Activated B cell treated with CpG ODN at 0.5 μM for 24 hours (primary cell): ENCODE measurements at regions not wholly inside any gene's neighbourhood (a gene's known extent, or its start where the extent isn't known, plus 50 kb on each side); places are given as distances from the start of the nearest gene placed in this dataset.

ENCODE experiments used
- ATAC-seq: fragments of 200-7000 bp; cut with Tn5 transposase; one replicate; pipeline ENCODE4 v1.10.0; 2021; ENCODE audit warnings: low read depth, mild to moderate bottlenecking, moderate library complexity
- CTCF ChIA-PET: fragments of 350-600 bp; sonication (Branson Sonifier 250); formaldehyde crosslinking; loops from one replicate; lab custom pipeline; 2021; ENCODE audit warnings: antibody characterized with exemption; lab: Charles Lee
- POLR2A ChIA-PET: fragments of 350-600 bp; sonication (Branson Sonifier 250); formaldehyde crosslinking; loops from one replicate; lab custom pipeline; 2021; ENCODE audit warnings: antibody characterized with exemption; lab: Charles Lee
- DNase-seq: peaks from one replicate; pipeline ENCODE4 v3.0.0; 2022
- H3K27ac Mint-ChIP-seq: one replicate; pipeline ENCODE4 v1.8.0; 2020; ENCODE audit warnings: mixed read lengths
- H3K27me3 Mint-ChIP-seq: one replicate; pipeline ENCODE4 v1.8.0; 2021; ENCODE audit warnings: mixed read lengths
- H3K36me3 Mint-ChIP-seq: one replicate; pipeline ENCODE4 v1.8.0; 2021; ENCODE audit warnings: low read depth, mixed read lengths
- H3K4me1 Mint-ChIP-seq: one replicate; pipeline ENCODE4 v1.8.0; 2021; ENCODE audit warnings: mixed read lengths
- H3K4me3 Mint-ChIP-seq: one replicate; pipeline ENCODE4 v1.8.0; 2020; ENCODE audit warnings: mild to moderate bottlenecking, mixed read lengths
- H3K9me3 Mint-ChIP-seq: one replicate; pipeline ENCODE4 v1.8.0; 2020; ENCODE audit warnings: mixed read lengths
- intact Hi-C: fragments of 100-400 bp; cut with micrococcal nuclease; formaldehyde crosslinking; loops from one replicate; pipeline ENCODE4 v1.15.1; 2024
- TF ChIP-seq, protein P1 (sequence below): fragments of 200-600 bp; IDR thresholded peaks from one replicate; pipeline ENCODE4 v1.8.0; 2022; ENCODE audit warnings: antibody characterized with exemption, mild to moderate bottlenecking

DNA sequence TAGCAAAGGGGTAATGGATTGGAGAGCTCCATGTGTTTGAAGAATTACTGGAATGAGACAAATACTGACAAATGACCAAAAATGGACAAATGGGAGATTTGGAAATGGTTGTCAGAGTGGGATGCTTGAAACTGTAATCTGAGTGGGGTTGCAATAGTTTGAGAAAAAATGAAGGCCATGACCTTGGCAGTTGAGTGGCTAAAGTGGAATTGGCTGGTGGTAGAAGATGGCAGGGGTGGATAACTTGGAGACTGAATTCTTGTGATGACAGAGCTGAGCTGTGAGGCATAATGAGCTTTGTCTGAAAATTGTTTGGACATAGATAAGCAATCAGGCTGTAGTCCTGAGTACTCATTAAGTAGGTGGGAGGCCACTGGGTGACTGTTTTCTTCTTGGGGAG is 222.5 kb upstream of the PRICKLE1 start:
- no peak for ATAC-seq
- TF ChIP-seq, protein P1, sequence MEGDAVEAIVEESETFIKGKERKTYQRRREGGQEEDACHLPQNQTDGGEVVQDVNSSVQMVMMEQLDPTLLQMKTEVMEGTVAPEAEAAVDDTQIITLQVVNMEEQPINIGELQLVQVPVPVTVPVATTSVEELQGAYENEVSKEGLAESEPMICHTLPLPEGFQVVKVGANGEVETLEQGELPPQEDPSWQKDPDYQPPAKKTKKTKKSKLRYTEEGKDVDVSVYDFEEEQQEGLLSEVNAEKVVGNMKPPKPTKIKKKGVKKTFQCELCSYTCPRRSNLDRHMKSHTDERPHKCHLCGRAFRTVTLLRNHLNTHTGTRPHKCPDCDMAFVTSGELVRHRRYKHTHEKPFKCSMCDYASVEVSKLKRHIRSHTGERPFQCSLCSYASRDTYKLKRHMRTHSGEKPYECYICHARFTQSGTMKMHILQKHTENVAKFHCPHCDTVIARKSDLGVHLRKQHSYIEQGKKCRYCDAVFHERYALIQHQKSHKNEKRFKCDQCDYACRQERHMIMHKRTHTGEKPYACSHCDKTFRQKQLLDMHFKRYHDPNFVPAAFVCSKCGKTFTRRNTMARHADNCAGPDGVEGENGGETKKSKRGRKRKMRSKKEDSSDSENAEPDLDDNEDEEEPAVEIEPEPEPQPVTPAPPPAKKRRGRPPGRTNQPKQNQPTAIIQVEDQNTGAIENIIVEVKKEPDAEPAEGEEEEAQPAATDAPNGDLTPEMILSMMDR, result no peak
- no peaks in the 10 kb centered on the region for H3K36me3 Mint-ChIP-seq
- H3K9me3 Mint-ChIP-seq, result no peaks in the 10 kb centered on the region
- DNase-seq, result no peak
- H3K4me1 Mint-ChIP-seq, result no peaks in the 10 kb centered on the region
- H3K4me3 Mint-ChIP-seq, result no peak overlapping the region
- H3K27me3 Mint-ChIP-seq, result no peaks in the 10 kb centered on the region
- intact Hi-C loops, result loop anchor here (10.0 kb wide), 1 partner anchor 503 kb away; no protein-coding TSS in a partner anchor
- ChIA-PET CTCF (no interaction called here), POLR2A (no interaction called here)
- H3K27ac Mint-ChIP-seq, result no peak overlapping the region

DNA sequence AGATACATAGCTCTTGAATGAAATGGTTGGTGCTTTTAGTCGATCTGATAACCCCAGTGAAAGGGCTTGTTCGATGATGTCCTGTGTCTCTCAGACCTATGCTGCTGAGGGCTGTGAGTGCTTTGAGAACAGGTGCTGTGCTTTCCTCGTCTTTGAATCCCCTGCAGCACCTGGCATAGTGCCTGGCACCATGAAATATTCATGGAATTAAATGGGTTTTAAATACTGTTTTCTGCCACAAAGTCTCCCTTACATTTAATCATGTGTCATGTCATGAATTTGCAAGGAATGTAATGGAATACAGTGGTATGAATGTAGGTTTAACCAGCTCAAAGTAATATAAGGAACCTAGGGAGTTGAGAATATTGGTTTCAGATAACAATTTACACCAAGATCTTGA is 220.5 kb upstream of the PRICKLE1 start:
- TF ChIP-seq, protein P1, result no peak
- ATAC-seq, result no peak
- intact Hi-C loops, result loop anchor here (10.0 kb wide), 1 partner anchor 505 kb away; no protein-coding TSS in a partner anchor

GRCh38 chr12:42809226-42809625 is 219.7 kb upstream of the PRICKLE1 start:
- H3K27me3 Mint-ChIP-seq, result no peaks in the 10 kb centered on the region
- no peaks in the 10 kb centered on the region for H3K36me3 Mint-ChIP-seq
- H3K9me3 Mint-ChIP-seq, result no peaks in the 10 kb centered on the region
- H3K4me1 Mint-ChIP-seq, result no peaks in the 10 kb centered on the region
- intact Hi-C loops, result no loop called here
- CTCF ChIA-PET, result no interaction called here
- H3K27ac Mint-ChIP-seq, result no peak overlapping the region
- POLR2A ChIA-PET, result no interaction called here
- H3K4me3 Mint-ChIP-seq, result no peak overlapping the region
- TF ChIP-seq, protein P1, result no peak
- no peak for DNase-seq
- no peak for ATAC-seq

More for the DNA sequence above, 220.5 kb upstream of the PRICKLE1 start:
- Mint-ChIP-seq H3K4me3 (no peak overlapping the region), H3K9me3 (no peaks in the 10 kb centered on the region), H3K27me3 (no peaks in the 10 kb centered on the region), H3K4me1 (no peaks in the 10 kb centered on the region), H3K36me3 (no peaks in the 10 kb centered on the region), H3K27ac (no peak overlapping the region)
- ChIA-PET POLR2A (no interaction called here), CTCF (no interaction called here)
- no peak for DNase-seq

- CTCF ChIA-PET, result no interaction called here
Measured at GRCh38 chr12:42807766-42808165, 218.2 kb upstream of the PRICKLE1 start.

DNA sequence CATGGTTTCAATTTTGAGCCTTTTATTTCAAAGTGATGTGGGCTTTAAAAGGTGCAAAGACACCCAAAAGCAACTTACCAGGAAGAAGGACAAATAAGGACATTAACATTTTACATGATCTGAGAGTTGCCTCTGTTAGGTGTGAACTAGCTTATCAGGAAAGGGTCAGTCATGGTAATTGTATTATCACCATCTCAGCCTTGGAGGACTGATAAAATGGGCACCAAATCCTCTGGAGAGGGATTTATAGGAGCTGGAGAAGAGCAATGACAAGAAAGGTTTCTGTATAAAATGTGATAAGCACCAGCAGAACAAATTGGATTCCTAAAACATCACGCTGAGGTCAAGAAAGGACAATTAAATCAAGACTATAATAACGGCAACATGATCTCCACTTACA is 217.7 kb upstream of the PRICKLE1 start:
- Mint-ChIP-seq H3K27ac (no peak overlapping the region), H3K4me3 (no peak overlapping the region), H3K9me3 (no peaks in the 10 kb centered on the region), H3K4me1 (no peaks in the 10 kb centered on the region), H3K27me3 (no peaks in the 10 kb centered on the region), H3K36me3 (no peaks in the 10 kb centered on the region)
- TF ChIP-seq, protein P1, result no peak
- CTCF ChIA-PET, result no interaction called here
- intact Hi-C loops, result no loop called here
- POLR2A ChIA-PET, result no interaction called here
- DNase-seq (no peak), ATAC-seq (no peak)

More at GRCh38 chr12:42807766-42808165, 218.2 kb upstream of the PRICKLE1 start:
- DNase-seq, result no peak
- intact Hi-C loops, result no loop called here
- H3K36me3 Mint-ChIP-seq, result no peaks in the 10 kb centered on the region
- no peaks in the 10 kb centered on the region for H3K27me3 Mint-ChIP-seq
- H3K27ac Mint-ChIP-seq, result no peak overlapping the region
- POLR2A ChIA-PET, result no interaction called here
- no peaks in the 10 kb centered on the region for H3K9me3 Mint-ChIP-seq
- ATAC-seq, result no peak
- no peak overlapping the region for H3K4me3 Mint-ChIP-seq
- TF ChIP-seq, protein P1, result no peak
- H3K4me1 Mint-ChIP-seq, result no peaks in the 10 kb centered on the region
